Thyroid gland (tissue), 4 donors: ENCODE measurements at regions not wholly inside any gene's neighbourhood (a gene's known extent, or its start where the extent isn't known, plus 50 kb on each side); places are given as distances from the start of the nearest gene placed in this dataset.

Source experiments
- POLR2A ChIP-seq, 2 donors: fragments of 450-650 bp; IDR thresholded peaks; one replicate each; pipeline ENCODE4 v1.6.1; 2017; ENCODE audit warnings: antibody characterized with exemption in 2 of 2, mild to moderate bottlenecking in 2 of 2, moderate library complexity in 1 of 2
- TF ChIP-seq, protein P1 (sequence below), 6 experiments: fragments of 200-600 bp in 3 of 6; fragments of 450-650 bp in 3 of 6; sonication (generic) in 3 of 6; IDR thresholded peaks; one replicate each; pipeline ENCODE4 v1.5.1; 2016 to 2019; ENCODE audit warnings: antibody characterized with exemption in 6 of 6, mild to moderate bottlenecking in 2 of 6, inconsistent platforms in 1 of 6, moderate library complexity in 1 of 6

DNA sequence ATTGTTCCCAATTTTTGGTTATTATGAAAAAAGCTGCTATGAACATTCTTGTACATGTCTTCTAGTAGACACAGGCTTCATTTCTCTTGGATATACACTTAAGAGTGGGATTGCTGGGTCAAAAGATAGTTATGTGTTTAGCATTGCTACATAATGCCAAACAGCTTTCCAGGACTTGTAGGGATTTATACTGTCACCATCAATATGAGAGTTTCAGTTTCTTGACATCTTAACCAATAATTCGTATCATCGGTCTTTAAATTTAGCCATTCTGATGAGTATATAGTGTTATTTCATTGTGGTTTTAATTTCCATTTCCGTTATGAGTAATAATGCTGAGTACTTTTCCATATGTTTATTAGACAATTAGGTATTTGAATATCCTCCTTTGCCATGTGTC is 190.3 kb upstream of the PFN2 start:
- TF ChIP-seq, protein P1, sequence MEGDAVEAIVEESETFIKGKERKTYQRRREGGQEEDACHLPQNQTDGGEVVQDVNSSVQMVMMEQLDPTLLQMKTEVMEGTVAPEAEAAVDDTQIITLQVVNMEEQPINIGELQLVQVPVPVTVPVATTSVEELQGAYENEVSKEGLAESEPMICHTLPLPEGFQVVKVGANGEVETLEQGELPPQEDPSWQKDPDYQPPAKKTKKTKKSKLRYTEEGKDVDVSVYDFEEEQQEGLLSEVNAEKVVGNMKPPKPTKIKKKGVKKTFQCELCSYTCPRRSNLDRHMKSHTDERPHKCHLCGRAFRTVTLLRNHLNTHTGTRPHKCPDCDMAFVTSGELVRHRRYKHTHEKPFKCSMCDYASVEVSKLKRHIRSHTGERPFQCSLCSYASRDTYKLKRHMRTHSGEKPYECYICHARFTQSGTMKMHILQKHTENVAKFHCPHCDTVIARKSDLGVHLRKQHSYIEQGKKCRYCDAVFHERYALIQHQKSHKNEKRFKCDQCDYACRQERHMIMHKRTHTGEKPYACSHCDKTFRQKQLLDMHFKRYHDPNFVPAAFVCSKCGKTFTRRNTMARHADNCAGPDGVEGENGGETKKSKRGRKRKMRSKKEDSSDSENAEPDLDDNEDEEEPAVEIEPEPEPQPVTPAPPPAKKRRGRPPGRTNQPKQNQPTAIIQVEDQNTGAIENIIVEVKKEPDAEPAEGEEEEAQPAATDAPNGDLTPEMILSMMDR (IDR thresholded peaks at IDR 0.05): no peak
- TF ChIP-seq POLR2A (IDR thresholded peaks at IDR 0.05): no peak
